Ishikawa (cell line): ENCODE measurements at regions not wholly inside any gene's neighbourhood (a gene's known extent, or its start where the extent isn't known, plus 50 kb on each side); places are given as distances from the start of the nearest gene placed in this dataset.

Experiments used
- CREB1 ChIP-seq: IDR thresholded peaks from 2 replicates; pipeline ENCODE4 v1.6.1; 2012; ENCODE audit warnings: low read depth
- EGR1 ChIP-seq: IDR thresholded peaks from 2 replicates; pipeline ENCODE4 v1.6.1; 2012
- EP300 ChIP-seq: IDR thresholded peaks from 2 replicates; pipeline ENCODE4 v1.6.1; 2012; ENCODE audit warnings: borderline replicate concordance
- FOXM1 ChIP-seq: IDR thresholded peaks from 2 replicates; pipeline ENCODE4 v1.6.1; 2012; ENCODE audit warnings: low read depth, borderline replicate concordance
- MAX ChIP-seq: IDR thresholded peaks from 2 replicates; pipeline ENCODE4 v1.6.1; 2012
- RAD21 ChIP-seq: IDR thresholded peaks from 2 replicates; pipeline ENCODE4 v1.6.1; 2012; ENCODE audit warnings: low read depth
- USF1 ChIP-seq: IDR thresholded peaks from 2 replicates; pipeline ENCODE4 v1.6.1; 2012
- YY1 ChIP-seq: IDR thresholded peaks from 2 replicates; pipeline ENCODE4 v1.6.1; 2012; ENCODE audit warnings: low read depth
- TF ChIP-seq, protein P1 (sequence below): IDR thresholded peaks from 2 replicates; pipeline ENCODE4 v1.6.1; 2012; ENCODE audit warnings: low read depth, mild to moderate bottlenecking

DNA sequence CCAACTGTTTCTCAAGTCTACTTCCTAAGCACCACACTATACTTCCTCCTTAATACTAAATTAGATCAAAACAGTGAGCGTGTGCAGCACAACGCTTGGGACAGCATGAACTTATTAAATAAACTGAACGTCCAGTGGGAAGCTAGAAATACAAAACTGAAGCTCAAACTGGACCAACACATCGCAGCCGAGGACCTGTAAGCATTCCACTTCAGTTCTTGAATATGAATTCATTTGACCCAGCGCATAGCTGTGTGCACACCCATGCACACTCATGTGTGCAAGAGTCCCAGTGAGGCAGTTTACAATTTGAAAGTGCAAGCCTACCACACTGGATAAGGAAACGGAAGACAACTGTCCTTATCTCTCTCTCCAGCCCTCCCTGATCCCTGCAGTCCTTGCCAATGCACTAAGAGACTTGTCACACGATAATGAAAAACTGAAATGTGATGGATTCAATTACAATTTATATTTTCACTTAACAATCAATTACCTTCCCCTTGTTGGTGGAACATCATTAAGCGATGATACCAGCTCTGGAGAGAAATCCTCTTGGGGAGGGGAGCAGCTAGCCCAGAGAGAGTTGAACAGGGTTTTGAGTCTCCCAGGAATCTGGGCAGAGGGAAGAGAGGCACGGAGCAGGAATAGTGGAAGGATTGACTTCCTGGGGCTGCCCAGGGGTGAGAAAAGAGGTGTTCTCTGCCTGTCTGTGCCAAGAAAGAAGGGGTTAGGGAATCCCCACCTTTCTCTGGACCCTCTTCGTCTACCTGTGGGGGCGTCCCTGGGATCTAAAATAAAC is 186.5 kb upstream of the KLHL29 start:
- TF ChIP-seq RAD21 (no peak), CREB1 (no peak), EP300 (no peak), MAX (no peak), YY1 (no peak), EGR1 (no peak), FOXM1 (no peak), USF1 (no peak)
- TF ChIP-seq, protein P1, sequence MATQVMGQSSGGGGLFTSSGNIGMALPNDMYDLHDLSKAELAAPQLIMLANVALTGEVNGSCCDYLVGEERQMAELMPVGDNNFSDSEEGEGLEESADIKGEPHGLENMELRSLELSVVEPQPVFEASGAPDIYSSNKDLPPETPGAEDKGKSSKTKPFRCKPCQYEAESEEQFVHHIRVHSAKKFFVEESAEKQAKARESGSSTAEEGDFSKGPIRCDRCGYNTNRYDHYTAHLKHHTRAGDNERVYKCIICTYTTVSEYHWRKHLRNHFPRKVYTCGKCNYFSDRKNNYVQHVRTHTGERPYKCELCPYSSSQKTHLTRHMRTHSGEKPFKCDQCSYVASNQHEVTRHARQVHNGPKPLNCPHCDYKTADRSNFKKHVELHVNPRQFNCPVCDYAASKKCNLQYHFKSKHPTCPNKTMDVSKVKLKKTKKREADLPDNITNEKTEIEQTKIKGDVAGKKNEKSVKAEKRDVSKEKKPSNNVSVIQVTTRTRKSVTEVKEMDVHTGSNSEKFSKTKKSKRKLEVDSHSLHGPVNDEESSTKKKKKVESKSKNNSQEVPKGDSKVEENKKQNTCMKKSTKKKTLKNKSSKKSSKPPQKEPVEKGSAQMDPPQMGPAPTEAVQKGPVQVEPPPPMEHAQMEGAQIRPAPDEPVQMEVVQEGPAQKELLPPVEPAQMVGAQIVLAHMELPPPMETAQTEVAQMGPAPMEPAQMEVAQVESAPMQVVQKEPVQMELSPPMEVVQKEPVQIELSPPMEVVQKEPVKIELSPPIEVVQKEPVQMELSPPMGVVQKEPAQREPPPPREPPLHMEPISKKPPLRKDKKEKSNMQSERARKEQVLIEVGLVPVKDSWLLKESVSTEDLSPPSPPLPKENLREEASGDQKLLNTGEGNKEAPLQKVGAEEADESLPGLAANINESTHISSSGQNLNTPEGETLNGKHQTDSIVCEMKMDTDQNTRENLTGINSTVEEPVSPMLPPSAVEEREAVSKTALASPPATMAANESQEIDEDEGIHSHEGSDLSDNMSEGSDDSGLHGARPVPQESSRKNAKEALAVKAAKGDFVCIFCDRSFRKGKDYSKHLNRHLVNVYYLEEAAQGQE, result no peak
